Motor neuron (in vitro differentiated cells): ENCODE measurements at regions not wholly inside any gene's neighbourhood (a gene's known extent, or its start where the extent isn't known, plus 50 kb on each side); places are given as distances from the start of the nearest gene placed in this dataset.
"Not testable (repeated sequence)": the region's sequence is repeated elsewhere in the genome, so short reads cannot be mapped to it uniquely, and the experiment has no call there.

Source experiments
- ATAC-seq, 8 experiments: fragments of 200-7000 bp; cut with Tn5 transposase; replicated peaks in 6 of 8; 2 replicates each; pipeline ENCODE4 v1.8.0; 2021; ENCODE audit warnings: mild to moderate bottlenecking in 8 of 8, moderate library complexity in 8 of 8
- H3K27ac ChIP-seq, 2 donors: fragments of 250-450 bp; sonication (Bioruptor Pico); 2 replicates each; pipeline ENCODE4 v1.9.0; 2021; ENCODE audit warnings: antibody characterized with exemption in 2 of 2, mild to moderate bottlenecking in 2 of 2, moderate library complexity in 1 of 2
- H3K4me1 ChIP-seq, 2 donors: fragments of 250-450 bp; sonication (Bioruptor Pico); replicated peaks in 1 of 2; 2 replicates each; pipeline ENCODE4 v1.6.1; 2021; ENCODE audit warnings: antibody characterized with exemption in 2 of 2, mild to moderate bottlenecking in 2 of 2, moderate library complexity in 1 of 2
- H3K4me3 ChIP-seq, 5 donors: fragments of 250-450 bp; sonication (Bioruptor Pico); 2 replicates each; pipeline ENCODE4 v1.9.0; 2021; ENCODE audit warnings: antibody characterized with exemption in 5 of 5, mild to moderate bottlenecking in 5 of 5, moderate library complexity in 4 of 5
- WGBS, 10 experiments: fragments of 450-650 bp; shearing (Covaris generic); methylation state at CpG; one replicate each; pipeline ENCODE4 v1.0.0; 2022; 5-methylcytosine and 5-hydroxymethylcytosine counted together
- in situ Hi-C, 9 experiments: fragments of 400-800 bp; cut with MboI; loops; one replicate each; pipeline ENCODE4 v1.15.0; 2021; ENCODE audit warnings: low sequenced_read_pairs in 9 of 9, low pct_unique_long_range_greater_than_20kb in 2 of 9; ENCODE audit not compliant: unreplicated experiment in 9 of 9

DNA sequence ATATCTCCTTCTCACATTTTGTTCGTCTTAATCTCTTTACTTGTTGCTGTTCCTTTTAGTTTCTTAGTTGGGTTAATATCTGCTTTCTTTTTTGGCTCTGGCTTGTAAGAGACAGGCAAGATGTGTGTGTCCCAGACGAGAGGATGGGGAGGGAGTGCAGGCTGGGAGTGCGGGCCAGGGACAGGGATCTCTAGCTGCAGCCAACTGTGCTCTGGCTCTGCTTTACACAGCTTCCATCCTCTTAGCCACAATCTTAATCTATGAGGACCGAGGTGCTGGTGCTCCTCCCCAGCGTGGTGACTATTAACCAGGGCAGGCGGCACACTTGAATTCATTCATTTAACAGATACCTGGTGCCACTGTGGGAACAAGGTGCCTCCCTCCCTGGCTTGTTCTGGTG lies 70.9 kb upstream of the WASF3 start:
- H3K4me1 ChIP-seq = peaks cover 0 to 2% of the 10 kb centered on the region in 2 donors
- 14 to 82% (median 60%) methylated on average over 2 to 5 of the region's 6 CpGs; no CpG with 5 or more reads in 2 of the 10 experiments for WGBS, 10 experiments
- in situ Hi-C loops = loop anchor here in 5 of 9 experiments (10.0 to 25.0 kb wide), 4 partner anchors 201 to 302 kb away; no protein-coding TSS in a partner anchor
- H3K27ac ChIP-seq = no peak overlapping the region
- no peak overlapping the region for H3K4me3 ChIP-seq
- ATAC-seq = no peak

DNA sequence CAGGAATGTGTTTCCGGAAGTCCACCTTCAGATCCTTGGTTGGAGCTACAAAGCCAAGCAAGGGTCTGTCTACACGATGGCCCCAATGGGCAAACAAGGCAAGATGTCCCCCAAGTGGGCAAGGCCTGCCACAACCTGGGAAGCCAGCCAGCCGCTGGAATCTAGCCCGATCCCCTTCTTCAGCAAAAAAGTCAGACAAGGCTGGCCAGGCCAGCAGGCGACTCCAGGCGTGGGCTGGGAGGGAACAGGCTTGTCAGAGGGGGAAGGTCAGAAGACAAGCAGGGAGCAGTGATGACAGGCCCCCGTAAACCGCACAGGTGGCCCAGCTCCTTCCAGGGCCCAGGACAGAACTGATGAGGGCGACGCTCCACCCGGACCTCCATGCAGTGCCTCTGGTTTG lies 69.7 kb upstream of the WASF3 start:
- Histone ChIP-seq H3K4me3 (no peak overlapping the region), H3K27ac (no peak overlapping the region), H3K4me1 (peaks cover 0 to 2% of the 10 kb centered on the region in 2 donors)
- ATAC-seq = no peak
- in situ Hi-C loops = loop anchor here in 5 of 9 experiments (10.0 to 25.0 kb wide), 4 partner anchors 200 to 303 kb away; no protein-coding TSS in a partner anchor
- 80 to 100% (median 90%) methylated on average over 1 to 4 of the region's 11 CpGs; no CpG with 5 or more reads in 6 of the 10 experiments for WGBS, 10 experiments

DNA sequence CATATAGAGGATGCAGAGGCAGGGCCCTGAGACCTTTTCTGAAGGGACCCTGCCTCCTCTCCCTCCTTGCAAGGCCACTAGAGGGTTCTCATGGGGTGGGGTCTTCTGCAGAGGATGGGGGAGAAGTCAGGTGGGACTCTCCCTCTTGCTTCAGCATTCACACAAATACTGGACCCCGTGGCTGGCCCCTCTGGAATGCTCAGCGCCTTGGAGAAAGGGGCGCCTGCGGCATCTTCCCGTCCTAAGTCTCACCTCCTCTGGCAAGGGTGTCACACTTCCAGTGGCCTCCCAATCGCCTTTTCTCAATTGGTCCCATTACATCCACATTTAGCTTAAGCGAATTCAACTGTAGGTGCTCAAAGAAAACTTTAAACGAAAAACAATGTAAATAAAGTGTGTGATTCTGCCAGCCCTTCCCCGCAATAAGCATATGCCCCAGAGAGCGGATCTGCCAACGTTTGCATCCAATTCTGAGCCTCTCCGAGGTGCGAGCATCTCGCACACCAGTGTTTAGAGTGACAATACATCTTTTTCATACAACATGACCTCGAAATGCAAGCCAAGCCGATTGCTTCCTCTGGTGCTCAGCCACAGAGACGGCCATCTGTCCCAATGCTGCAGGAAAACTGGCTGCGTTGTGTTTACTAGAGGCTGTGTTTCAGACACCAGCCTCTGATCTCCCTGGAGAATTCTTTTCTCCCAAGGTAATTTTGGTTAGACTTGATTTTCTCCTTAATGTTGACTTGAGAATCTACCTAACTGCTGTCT lies 69.1 kb upstream of the WASF3 start:
- in situ Hi-C loops = loop anchor here in 5 of 9 experiments (10.0 to 25.0 kb wide), 4 partner anchors 199 to 304 kb away; no protein-coding TSS in a partner anchor

DNA sequence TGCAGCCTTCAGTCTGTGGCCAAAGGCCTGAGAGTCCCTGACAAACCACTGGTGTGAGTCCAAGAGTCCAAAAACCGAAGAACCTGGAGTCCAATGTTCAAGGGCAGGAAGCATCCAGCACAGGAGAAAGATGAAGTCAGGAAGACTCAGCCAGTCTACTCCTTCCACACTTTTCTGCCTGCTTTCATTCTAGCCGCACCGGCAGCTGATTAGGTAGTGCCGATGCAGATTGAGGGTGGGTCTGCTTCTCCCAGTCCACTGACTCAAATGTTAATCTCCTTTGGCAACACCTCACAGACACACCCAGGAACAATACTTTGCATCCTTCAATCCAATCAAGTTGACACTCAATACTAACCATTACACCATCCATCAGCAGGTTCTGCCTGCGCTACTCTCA lies 65.2 kb upstream of the WASF3 start:
- ATAC-seq = peak in 2 of 8 experiments; percentile 58 to 82
- H3K4me3 ChIP-seq, H3K27ac ChIP-seq: not testable (repeated sequence)
- peaks cover 10 to 20% of the 10 kb centered on the region in 2 donors for H3K4me1 ChIP-seq
- WGBS, 10 experiments = 43 to 100% (median 86%) methylated on average over 1 to 2 of the region's 5 CpGs; no CpG with 5 or more reads in 5 of the 10 experiments
- in situ Hi-C loops = loop anchor here in 3 of 9 experiments (25.0 kb wide), 2 partner anchors 195 to 305 kb away; no protein-coding TSS in a partner anchor

More for the DNA sequence above, 69.1 kb upstream of the WASF3 start:
- H3K4me1 ChIP-seq = peaks cover 0 to 2% of the 10 kb centered on the region in 2 donors
- 60 to 100% (median 79%) methylated on average over 1 to 17 of the region's 18 CpGs; no CpG with 5 or more reads in 2 of the 10 experiments for WGBS, 10 experiments
- no peak for ATAC-seq
- no peak overlapping the region for H3K4me3 ChIP-seq
- no peak overlapping the region for H3K27ac ChIP-seq

DNA sequence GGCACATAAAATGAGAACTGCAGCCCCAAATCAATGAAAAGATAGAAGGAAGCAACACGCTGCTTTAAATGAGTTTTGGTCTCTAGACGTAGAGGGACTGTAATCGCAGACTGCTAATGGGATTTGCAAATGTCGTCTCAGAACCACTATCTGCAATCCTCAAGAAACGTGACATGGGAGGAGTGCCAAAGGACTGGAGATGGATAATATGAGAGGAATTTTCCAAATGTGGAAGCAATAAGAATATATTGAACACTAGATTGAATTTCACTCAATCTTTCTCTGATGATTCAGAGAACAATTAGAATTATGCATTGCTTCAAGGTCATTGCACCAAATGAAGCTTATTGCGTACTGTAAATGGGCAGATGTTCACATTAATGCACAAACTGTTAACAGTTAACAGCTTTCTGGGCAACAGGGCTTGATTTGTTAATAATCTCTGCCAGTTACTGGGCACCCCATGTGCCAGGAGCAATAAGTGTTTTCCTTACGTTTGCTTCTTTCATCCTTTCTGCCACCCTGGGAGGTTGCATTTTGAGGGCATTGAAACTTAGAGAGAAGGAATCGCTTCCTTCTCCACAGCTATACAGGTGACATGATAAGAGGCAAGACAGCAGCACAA lies 62.8 kb upstream of the WASF3 start:
- in situ Hi-C loops = loop anchor here in 3 of 9 experiments (25.0 kb wide), 2 partner anchors 193 to 307 kb away; no protein-coding TSS in a partner anchor
- ATAC-seq = peak in 1 of 8 experiments; percentile 2

DNA sequence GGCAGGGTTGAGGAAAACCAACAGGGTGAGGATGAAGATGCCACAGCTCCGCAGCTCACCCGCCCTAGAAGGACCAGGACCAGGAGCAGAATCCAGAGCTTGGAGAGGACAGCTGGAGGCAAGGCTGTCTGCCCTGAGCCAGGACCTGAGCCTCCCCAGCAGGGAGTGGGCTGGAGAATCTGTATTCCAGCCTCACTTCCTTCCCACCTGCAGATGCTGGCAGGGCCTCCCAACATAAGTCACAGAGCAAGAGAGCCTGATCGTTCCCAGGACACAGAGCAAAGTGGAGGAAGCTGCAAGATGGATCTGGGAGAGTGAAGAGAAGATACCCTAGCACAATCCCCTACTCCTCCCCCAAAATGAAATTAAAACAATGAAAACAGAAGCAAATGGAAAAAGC lies 61.7 kb upstream of the WASF3 start:
- Histone ChIP-seq H3K4me3 (no peak overlapping the region), H3K27ac (no peak overlapping the region), H3K4me1 (peaks cover 29 to 46% of the 10 kb centered on the region in 2 donors)
- 0 to 100% (median 79%) methylated on average over 1 to 3 of the region's 3 CpGs; no CpG with 5 or more reads in 2 of the 10 experiments for WGBS, 10 experiments
- ATAC-seq = no peak
- in situ Hi-C loops = loop anchor here in 3 of 9 experiments (25.0 kb wide), 2 partner anchors 192 to 308 kb away; no protein-coding TSS in a partner anchor

More for the DNA sequence above, 62.8 kb upstream of the WASF3 start:
- no peak overlapping the region for H3K27ac ChIP-seq
- H3K4me3 ChIP-seq = no peak overlapping the region
- peaks cover 29 to 43% of the 10 kb centered on the region in 2 donors for H3K4me1 ChIP-seq
- 30 to 100% (median 73%) methylated on average over 2 to 8 of the region's 8 CpGs for WGBS, 10 experiments

- Histone ChIP-seq H3K4me3 (no peak overlapping the region), H3K27ac (no peak overlapping the region), H3K4me1 (peaks cover 41 to 65% of the 10 kb centered on the region in 2 donors)
- ATAC-seq = peak in 1 of 8 experiments; percentile 15
- 8 to 100% (median 78%) methylated on average over 1 to 5 of the region's 5 CpGs; no CpG with 5 or more reads in 2 of the 10 experiments for WGBS, 10 experiments
- in situ Hi-C loops = loop anchor here in 3 of 9 experiments (25.0 kb wide), 2 partner anchors 189 to 311 kb away; no protein-coding TSS in a partner anchor
Measured at GRCh38 chr13:26497968-26498511, 59.4 kb upstream of the WASF3 start.

GRCh38 chr13:26498656-26499601 lies 58.6 kb upstream of the WASF3 start:
- ATAC-seq = peak in 5 of 8 experiments; percentile 82 to 85 (median 83)
- Histone ChIP-seq H3K4me3 (no peak overlapping the region), H3K27ac (peak overlapping the region; percentile 55 to 57), H3K4me1 (peaks cover 41 to 65% of the 10 kb centered on the region in 2 donors)
- WGBS, 10 experiments = 0 to 86% (median 62%) methylated on average over 1 to 8 of the region's 14 CpGs; no CpG with 5 or more reads in 2 of the 10 experiments
- in situ Hi-C loops = loop anchor here in 3 of 9 experiments (25.0 kb wide), 2 partner anchors 188 to 312 kb away; no protein-coding TSS in a partner anchor

GRCh38 chr13:26500618-26501320 lies 56.7 kb upstream of the WASF3 start:
- 65 to 100% (median 83%) methylated on average over 1 to 9 of the region's 15 CpGs; no CpG with 5 or more reads in 4 of the 10 experiments for WGBS, 10 experiments
- H3K4me3 ChIP-seq = no peak overlapping the region
- peaks cover 33 to 50% of the 10 kb centered on the region in 2 donors for H3K4me1 ChIP-seq
- H3K27ac ChIP-seq = peak overlapping the region; percentile 32 to 58
- no peak for ATAC-seq
- in situ Hi-C loops = no loop called here

- ATAC-seq = peak in 5 of 8 experiments; percentile 33 to 70 (median 62)
- 17 to 71% (median 36%) methylated on average over 2 to 7 of the region's 8 CpGs; no CpG with 5 or more reads in 1 of the 10 experiments for WGBS, 10 experiments
- in situ Hi-C loops = no loop called here
- H3K27ac ChIP-seq = peak overlapping the region in 1 of 2 donors; percentile 58
- no peak overlapping the region for H3K4me3 ChIP-seq
- peaks cover 31 to 45% of the 10 kb centered on the region in 2 donors for H3K4me1 ChIP-seq
Measured at GRCh38 chr13:26501641-26502040, 55.8 kb upstream of the WASF3 start.

GRCh38 chr13:26502826-26503225 lies 54.7 kb upstream of the WASF3 start:
- peak in 4 of 8 experiments; percentile 13 to 98 (median 74) for ATAC-seq
- WGBS, 10 experiments = 1 to 100% (median 61%) methylated on average over 1 to 11 of the region's 12 CpGs
- H3K27ac ChIP-seq = no peak overlapping the region
- peaks cover 31 to 41% of the 10 kb centered on the region in 2 donors for H3K4me1 ChIP-seq
- in situ Hi-C loops = no loop called here
- H3K4me3 ChIP-seq = no peak overlapping the region
